NCI-H524 treated with DMSO at 0.1 percent for 48 hours (cell line): ENCODE measurements at regions not wholly inside any gene's neighbourhood (a gene's known extent, or its start where the extent isn't known, plus 50 kb on each side); places are given as distances from the start of the nearest gene placed in this dataset.

Experiments used
- DNase-seq: peaks from one replicate; lab custom pipeline; 2025; lab: John Stamatoyannopoulos, UW

GRCh38 chr12:30507576-30507975 lies 188.1 kb downstream of the IPO8 start:
- no peak for DNase-seq

GRCh38 chr12:30506411-30506810 lies 189.3 kb downstream of the IPO8 start:
- DNase-seq = no peak

GRCh38 chr12:30501718-30502117 lies 194.0 kb downstream of the IPO8 start:
- DNase-seq = no peak

DNA sequence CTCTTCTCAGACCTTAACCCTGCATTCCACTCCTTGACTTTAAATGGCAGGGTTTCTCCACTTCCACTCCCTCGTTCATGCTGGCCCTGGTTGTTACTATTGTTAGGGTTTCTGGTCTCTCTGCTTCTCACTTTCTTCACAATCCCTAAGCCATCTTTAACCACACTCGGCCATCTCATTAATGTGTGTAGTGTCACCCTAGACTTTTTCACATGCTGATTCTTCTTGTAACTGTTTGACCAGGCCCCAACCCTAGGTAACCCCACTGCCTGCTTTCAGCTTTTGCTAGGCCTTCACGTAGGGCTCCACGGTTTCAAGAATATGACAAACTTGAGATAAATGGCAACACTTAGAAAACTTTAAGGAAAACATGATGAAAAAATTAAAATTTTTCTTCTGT lies 195.1 kb downstream of the IPO8 start:
- no peak for DNase-seq

- DNase-seq = no peak
Observed at GRCh38 chr12:30485230-30485890, 210.3 kb downstream of the IPO8 start.

- no peak for DNase-seq
Observed at GRCh38 chr12:30484658-30485057, 211.0 kb downstream of the IPO8 start.

DNA sequence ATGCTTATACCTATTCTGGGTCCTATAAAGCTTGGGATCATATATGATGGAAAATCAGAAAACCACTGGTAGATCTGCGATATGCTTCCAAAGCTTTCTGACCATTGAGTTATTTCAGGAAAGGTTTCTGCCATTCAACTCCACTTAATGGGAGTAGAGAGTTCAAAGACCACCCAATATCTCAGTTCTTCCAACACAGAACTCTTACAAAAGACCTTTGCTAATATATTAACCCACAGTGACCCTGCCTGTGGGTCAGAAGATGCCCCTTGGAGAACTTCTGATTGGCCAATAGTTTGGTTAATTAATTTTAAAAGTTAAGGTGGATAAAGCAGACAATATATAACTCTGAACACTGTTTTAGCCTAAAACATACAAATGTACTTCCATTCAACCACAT lies 213.0 kb downstream of the IPO8 start:
- DNase-seq = no peak

DNA sequence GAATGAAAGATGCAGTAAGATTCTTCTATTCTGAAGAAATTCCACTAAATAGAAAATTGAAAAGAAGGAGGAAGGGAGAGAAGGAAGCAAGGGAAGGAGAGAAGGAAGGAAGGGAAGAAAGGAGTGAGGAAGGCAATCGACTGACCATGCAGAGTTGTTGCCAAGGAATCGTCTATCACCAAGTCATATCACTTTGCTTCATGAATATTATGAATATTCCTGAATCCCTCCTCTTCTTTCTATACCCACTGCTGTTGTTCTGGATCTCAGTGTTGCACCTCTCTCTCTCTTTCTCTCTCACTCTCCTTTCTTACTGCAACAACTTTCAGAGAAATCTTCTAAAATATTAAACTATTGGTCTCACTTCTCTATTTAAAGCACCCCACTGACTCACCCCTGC lies 222.4 kb downstream of the IPO8 start:
- DNase-seq = no peak

- DNase-seq = no peak
Observed at GRCh38 chr12:30466093-30466585, 229.5 kb downstream of the IPO8 start.

GRCh38 chr12:30463636-30464035 lies 232.0 kb downstream of the IPO8 start:
- DNase-seq = no peak

GRCh38 chr12:30462249-30462648 lies 233.4 kb downstream of the IPO8 start:
- DNase-seq = no peak

DNA sequence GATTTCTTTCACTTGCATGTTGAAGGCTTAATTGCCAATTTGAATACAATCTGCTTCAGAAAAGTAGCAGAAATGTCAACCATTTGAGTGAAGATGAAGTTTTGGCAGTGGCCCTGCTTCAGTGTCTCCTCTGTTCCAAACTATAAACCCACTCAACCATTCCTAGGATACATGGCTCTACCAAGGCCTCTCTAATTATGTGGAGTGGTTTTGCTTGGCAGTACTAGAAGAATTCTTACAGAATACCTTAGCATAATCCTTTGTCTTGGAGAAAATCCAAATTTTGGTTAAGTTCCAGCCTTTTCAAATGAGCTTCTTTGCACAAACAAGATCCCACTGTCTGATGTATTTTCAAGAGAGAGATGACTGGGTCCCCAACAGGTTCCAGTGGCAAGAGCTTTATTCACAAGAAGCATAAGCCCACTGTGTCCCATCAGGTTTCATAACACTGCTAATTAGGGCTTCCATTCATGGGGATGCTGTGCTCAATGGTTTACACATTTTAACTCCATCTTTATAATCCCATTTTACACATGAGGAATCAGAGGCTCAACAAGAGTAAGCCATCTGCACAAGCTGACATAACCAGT lies 234.5 kb downstream of the IPO8 start:
- no peak for DNase-seq

GRCh38 chr12:30458453-30458852 lies 237.2 kb downstream of the IPO8 start:
- DNase-seq = no peak

DNA sequence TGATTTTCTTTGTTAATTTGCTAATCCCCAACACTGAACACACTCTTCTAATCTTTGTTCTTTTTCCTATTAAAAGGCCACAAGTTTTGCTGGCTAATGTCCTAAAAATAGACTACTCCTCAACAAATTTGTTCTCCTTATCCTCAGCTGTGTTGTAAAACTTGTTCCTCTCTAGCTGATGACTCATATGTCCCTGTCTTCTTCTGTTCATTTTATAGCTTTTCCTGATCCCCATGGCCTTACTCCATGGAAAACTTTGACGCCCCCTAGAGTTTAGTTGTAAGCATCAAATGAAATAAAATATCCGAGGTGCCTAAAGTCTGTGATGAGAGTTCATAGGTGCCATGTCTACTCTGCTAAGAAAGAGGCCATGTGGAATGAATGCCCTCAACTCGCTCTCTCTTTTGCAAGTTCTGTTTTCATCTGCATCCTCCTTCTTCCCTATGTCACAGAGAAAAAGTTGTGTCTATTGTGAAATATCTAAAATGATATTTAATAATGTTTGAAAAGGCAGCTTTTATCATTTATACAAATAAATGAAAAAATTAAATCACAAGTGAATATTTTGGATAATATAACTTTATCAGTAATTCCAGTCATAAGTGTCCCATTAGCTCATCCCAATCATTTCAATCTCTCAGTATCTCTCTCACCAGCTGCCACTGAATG lies 237.9 kb downstream of the IPO8 start:
- DNase-seq = no peak

GRCh38 chr12:30450872-30451271 lies 244.8 kb downstream of the IPO8 start:
- no peak for DNase-seq

DNA sequence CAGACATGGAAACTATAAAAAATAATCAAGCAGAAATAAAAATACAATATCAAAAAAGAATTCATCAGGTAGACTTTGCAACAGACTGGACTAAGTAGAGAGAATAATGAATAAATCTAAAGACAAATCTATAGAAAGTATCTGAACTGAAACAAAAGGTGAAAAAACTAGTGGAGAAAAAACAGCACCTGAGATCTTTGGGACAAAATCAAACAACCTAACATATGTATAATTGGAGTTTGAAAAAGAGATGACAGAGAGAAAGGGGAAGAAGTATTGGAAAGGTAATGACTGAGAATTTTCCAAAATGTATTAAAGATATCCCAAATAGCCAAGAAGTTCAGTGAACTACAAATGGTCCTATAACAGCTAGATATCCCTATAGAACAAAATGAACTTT lies 245.4 kb downstream of the IPO8 start:
- no peak for DNase-seq

DNA sequence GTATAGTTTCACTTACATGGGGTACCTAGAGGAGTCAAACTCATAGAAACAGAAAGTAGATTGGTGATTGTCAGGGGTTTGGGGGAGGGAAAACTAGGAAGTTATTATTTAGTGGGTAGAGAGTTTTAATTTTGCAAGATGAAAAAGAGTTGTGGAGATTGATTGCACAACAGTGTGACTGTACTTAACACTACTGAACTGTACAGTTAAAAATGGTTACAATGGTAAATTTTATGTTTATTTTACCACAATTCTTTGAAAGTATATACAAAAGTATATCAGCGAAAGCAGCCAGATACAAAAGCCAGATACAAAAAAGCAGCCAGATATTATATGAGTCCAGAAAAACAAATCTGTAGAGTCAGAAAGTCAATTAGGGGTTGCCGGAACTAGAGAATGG lies 247.6 kb downstream of the IPO8 start:
- DNase-seq = no peak

DNA sequence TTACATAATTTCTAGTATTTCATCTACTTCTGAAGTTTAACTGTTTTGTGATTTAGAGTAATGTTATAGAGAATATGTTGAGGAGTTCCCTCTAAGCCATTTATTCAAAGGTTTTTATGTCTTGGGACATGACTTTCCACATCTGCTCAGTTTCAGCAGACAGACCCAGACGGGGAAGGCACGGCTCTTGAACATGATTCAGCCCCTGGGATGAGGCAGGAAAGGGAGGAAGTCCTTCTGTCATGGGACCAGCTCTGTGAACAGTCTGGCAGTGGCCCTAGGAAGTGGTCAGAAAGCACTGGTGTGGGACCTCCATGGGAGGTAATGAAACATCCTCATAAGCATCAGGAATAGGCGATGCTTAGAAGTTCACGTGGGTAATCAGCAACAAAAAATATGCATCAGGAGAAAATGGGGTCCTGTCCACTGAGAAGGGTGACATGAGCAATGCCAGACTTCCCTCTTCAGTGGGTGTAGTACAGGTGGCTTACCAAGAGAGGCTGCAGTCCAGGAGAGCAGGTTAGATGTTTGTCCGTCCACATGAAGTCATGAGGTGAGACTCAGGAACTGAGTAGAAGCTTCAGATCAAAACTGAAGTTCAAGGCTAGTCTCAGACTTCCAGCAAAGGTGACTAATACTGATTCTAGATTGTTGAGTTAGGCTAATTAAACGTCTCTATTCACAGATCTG lies 248.5 kb downstream of the IPO8 start:
- DNase-seq = no peak

- DNase-seq = no peak
Observed at GRCh38 chr12:30442461-30442860, 253.2 kb downstream of the IPO8 start.

DNA sequence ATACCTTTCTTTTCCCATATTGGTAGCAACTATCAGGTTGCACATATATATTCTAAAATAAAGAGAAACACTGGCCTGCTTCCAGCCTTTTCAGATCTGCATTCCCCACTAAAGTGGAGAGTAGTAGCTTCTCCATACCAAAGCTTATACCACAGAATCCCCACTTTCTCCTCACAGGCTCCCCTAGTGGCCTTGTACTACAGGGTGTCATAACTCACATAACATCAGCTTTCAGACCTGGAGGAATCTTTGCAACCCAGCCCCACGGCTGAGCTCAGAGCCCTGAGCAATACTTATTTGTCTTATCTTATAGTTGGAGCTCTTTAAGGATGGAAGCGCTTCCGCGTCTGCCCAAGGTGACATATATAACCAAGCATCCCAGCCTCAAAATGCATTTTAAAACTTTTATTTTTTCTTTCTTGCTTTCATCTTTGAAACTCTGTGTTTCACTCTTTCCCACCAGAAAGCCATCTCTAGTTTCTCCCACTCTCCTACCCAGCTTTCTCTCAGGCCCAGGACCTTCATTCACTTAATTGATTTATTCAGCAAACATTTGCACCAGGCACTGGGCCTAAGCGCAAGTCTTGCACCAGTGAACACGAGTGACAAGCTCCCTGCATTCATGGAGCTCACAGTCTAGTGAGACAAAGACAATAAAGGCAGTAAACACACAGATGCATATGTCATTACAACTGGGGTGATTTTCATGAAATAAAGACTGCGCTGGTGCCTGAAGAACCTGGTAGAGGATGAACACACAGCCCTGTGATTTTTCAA lies 254.7 kb downstream of the IPO8 start:
- peak; percentile 24 for DNase-seq

DNA sequence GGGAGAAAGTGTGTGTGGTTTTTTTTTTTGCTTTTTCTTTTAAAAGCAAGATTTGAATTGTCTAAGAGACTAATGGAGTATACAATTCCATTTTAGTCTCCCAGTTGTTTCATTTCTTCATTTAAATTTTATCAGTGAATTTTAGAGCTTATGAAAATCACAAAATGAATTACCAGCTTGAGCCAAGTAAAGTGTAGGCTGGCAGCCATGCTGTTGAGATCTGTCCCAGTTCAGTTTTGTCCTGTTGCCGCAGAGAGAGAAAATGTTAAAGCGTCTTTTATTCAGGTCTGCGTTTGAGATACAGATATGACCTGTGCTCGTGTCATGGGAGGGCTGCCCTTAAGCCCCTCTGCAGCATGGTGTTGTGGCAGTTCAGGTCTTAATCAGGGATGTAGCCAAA lies 256.5 kb downstream of the IPO8 start:
- no peak for DNase-seq

- DNase-seq = no peak
Observed at GRCh38 chr12:30438601-30439041, 257.0 kb downstream of the IPO8 start.
